Central memory CD8-positive, alpha-beta T cell (primary cell): ENCODE measurements at regions not wholly inside any gene's neighbourhood (a gene's known extent, or its start where the extent isn't known, plus 50 kb on each side); places are given as distances from the start of the nearest gene placed in this dataset.

Experiments
- ATAC-seq: fragments of 150-1000 bp; cut with Tn5 transposase; replicated peaks from 2 replicates; pipeline ENCODE4 v1.10.0; 2022; ENCODE audit warnings: mild to moderate bottlenecking, moderate FRiP score, moderate number of reproducible peaks; ENCODE audit not compliant: poor library complexity, severe bottlenecking; ENCODE audit errors: extremely low read depth
- DNase-seq, 2 donors: peaks; one replicate each; pipeline ENCODE4 v3.0.0; 2021; ENCODE audit warnings: low spot score in 2 of 2
- H3K27ac Mint-ChIP-seq: one replicate; pipeline ENCODE4 v1.8.0; 2022; ENCODE audit warnings: low read depth, mild to moderate bottlenecking, moderate library complexity, mixed read lengths
- H3K27me3 Mint-ChIP-seq: one replicate; pipeline ENCODE4 v1.8.0; 2022; ENCODE audit warnings: mixed read lengths
- H3K36me3 Mint-ChIP-seq: one replicate; pipeline ENCODE4 v1.8.0; 2022; ENCODE audit warnings: mild to moderate bottlenecking, moderate library complexity, mixed read lengths; ENCODE audit not compliant: insufficient read depth
- H3K4me1 Mint-ChIP-seq: one replicate; pipeline ENCODE4 v1.8.0; 2022; ENCODE audit warnings: mixed read lengths
- H3K4me3 Mint-ChIP-seq: one replicate; pipeline ENCODE4 v1.8.0; 2022; ENCODE audit warnings: mild to moderate bottlenecking, moderate library complexity, mixed read lengths
- H3K9me3 Mint-ChIP-seq: one replicate; pipeline ENCODE4 v1.8.0; 2022; ENCODE audit warnings: mixed read lengths

DNA sequence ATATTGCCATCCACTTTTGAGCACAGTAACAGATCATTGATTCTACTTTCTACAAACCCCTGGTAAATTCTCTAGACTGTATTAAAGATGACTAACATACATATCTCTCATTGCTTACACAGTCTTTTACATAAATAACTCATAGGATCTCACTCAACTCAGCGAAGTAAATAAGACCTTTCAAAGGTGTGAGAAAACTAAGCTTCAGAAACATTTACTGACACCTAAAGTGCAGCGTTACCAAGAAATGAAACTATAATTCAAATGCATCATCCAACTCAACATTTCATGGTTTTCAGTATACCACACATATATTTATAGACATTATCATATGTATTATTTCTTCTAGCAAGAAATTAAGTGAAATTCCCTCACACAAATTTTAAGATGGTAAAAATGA, 189.8 kb downstream of the METTL4 start:
- H3K4me3 Mint-ChIP-seq, result no peak overlapping the region
- peaks cover 49% of the 10 kb centered on the region for H3K27me3 Mint-ChIP-seq
- no peak for ATAC-seq
- no peaks in the 10 kb centered on the region for H3K9me3 Mint-ChIP-seq
- H3K27ac Mint-ChIP-seq, result no peak overlapping the region
- no peaks in the 10 kb centered on the region for H3K4me1 Mint-ChIP-seq
- DNase-seq, result no peak
- H3K36me3 Mint-ChIP-seq, result no peaks in the 10 kb centered on the region

DNA sequence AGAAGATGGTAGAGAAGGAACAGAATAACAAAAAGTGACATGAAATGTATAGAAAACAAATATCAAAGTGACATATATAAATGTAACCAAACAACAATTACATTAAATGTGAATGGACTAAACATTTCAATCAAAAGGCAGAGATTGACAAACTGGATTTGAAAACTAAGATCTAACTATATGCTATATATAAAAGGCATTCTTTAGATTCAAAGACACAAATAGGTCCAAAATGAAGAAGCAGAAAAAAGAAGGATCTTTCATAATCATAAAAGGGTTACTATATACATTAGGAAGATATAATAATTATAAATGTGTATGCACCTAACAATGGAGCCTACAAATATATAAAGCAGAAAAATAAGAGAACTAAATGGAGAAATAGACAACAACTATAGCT, 183.7 kb downstream of the METTL4 start:
- Mint-ChIP-seq H3K4me1 (no peaks in the 10 kb centered on the region), H3K27ac (no peak overlapping the region), H3K27me3 (peaks cover 6% of the 10 kb centered on the region), H3K4me3 (no peak overlapping the region), H3K36me3 (no peaks in the 10 kb centered on the region), H3K9me3 (no peaks in the 10 kb centered on the region)
- ATAC-seq, result no peak
- no peak for DNase-seq

DNA sequence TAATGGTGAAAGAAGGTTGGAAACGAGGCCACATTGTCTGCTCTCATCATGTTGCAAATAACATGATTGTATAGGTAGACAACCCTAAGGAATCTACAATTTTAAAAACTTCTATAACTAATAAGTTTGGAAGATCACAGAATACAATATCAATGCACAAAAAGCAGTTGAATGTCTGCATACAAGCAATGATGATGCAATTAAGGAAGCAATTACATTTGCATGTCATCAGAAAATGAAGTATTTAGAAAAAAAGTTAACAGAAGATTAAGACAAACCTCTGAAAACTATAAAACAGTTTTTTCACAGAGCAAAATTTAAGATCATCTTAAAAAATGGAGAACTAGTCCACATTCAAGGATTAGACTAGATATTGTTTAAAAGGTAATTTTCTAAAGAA, 181.1 kb downstream of the METTL4 start:
- DNase-seq, result no peak

DNA sequence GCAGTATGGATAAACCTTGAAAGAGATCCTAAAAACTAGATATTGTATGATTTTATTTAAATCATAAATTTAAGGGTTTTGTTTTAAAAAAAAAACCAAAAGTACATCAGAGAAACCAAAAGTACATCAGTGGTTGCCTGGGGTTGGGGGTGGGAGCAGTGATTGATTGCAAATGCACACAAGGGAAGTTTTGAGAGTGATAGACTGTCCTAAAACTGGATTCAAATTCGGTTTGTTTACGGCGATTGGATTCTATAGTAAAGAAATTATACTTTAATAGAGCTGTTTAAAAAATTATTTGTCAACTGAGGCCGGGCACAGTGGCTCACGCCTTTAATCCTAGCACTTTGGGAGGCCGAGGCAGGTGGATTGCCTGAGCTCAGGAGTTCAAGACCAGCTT, 179.8 kb downstream of the METTL4 start:
- Mint-ChIP-seq H3K27ac (no peak overlapping the region), H3K9me3 (no peaks in the 10 kb centered on the region), H3K4me1 (no peaks in the 10 kb centered on the region), H3K4me3 (no peak overlapping the region), H3K27me3 (peaks cover 20% of the 10 kb centered on the region), H3K36me3 (no peaks in the 10 kb centered on the region)
- ATAC-seq, result no peak
- no peak for DNase-seq

More for the DNA sequence above, 181.1 kb downstream of the METTL4 start:
- Mint-ChIP-seq H3K27ac (no peak overlapping the region), H3K27me3 (peaks cover 15% of the 10 kb centered on the region), H3K4me1 (no peaks in the 10 kb centered on the region), H3K9me3 (no peaks in the 10 kb centered on the region), H3K4me3 (no peak overlapping the region), H3K36me3 (no peaks in the 10 kb centered on the region)
- no peak for ATAC-seq

DNA sequence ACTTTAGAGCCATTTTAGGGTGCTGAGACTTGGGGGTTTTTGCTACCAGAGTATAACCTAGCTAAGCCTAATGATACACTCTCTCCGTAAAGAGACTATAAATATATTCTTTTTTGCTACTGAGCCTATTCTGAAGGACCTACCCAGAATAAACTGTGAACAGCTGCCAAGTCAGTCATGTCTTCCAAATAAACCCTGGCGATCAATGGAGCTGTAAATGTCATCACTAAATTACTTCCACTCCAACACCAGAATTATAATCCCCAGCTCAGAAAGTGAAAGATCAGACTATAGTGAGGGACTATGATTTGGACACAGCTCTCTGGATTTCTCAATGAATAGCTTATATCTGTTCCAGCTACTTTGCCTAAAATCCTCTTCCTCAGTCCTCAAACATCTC, 178.9 kb downstream of the METTL4 start:
- H3K27me3 Mint-ChIP-seq, result peaks cover 26% of the 10 kb centered on the region
- no peaks in the 10 kb centered on the region for H3K36me3 Mint-ChIP-seq
- no peak overlapping the region for H3K4me3 Mint-ChIP-seq
- H3K27ac Mint-ChIP-seq, result no peak overlapping the region
- ATAC-seq, result no peak
- H3K4me1 Mint-ChIP-seq, result no peaks in the 10 kb centered on the region
- no peaks in the 10 kb centered on the region for H3K9me3 Mint-ChIP-seq
- DNase-seq, result no peak

DNA sequence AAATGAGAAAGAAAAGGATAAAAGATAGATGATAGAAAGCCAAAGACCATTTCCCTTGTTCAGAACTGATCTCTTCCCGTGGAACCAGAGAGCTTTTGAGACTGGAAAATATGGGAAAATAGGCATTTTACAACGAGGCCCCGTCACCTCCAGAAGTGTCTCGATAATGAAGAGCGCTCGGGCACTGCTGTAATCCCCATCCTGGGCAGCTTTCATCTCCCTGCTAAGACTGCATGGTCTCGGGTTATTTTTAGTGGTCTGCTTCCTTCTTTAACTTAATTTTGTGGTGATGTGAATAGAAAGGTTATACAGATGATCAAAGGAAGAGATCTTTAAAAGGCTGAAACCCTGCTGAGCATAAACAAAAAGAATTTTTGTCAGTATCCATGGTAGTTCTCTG, 176.6 kb downstream of the METTL4 start:
- H3K4me3 Mint-ChIP-seq, result no peak overlapping the region
- peaks cover 41% of the 10 kb centered on the region for H3K27me3 Mint-ChIP-seq
- H3K36me3 Mint-ChIP-seq, result no peaks in the 10 kb centered on the region
- ATAC-seq (no peak), DNase-seq (no peak)
- no peaks in the 10 kb centered on the region for H3K9me3 Mint-ChIP-seq
- no peaks in the 10 kb centered on the region for H3K4me1 Mint-ChIP-seq
- no peak overlapping the region for H3K27ac Mint-ChIP-seq

DNA sequence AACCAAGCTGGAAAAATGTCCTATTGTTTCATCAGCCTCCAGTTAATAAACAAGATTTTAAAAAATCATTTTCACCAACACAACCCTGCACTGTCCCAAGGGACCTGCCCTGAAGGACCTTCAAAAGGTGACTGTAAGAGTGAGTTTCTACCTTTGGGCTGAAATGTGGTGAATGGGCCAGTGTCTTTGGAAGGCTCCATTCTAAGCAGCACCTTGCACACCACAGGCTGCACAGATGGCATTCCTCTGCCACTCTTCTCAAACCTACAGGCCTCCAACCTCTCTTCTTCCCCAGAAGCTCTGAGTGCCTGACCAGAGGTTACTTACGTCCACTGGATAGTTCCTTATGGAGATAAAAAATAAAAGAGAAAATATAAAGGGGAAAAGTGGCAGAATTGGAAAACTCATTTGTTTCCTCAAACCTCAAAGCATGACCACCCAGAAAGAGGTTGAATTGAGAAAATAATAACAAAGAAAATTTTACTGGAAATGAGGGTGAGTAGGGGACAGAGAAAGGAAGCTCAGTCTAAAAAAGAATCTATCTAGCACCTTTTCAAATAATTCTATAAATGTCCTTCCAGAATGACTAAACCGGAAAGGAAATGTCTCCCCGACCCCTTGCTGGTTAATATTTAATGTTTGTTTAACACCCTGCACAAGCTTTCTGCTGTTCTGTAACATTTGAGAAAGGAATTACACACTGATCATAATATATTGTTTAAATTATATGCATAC, 175.7 kb downstream of the METTL4 start:
- Mint-ChIP-seq H3K36me3 (no peaks in the 10 kb centered on the region), H3K27me3 (peaks cover 48% of the 10 kb centered on the region), H3K4me1 (no peaks in the 10 kb centered on the region), H3K27ac (no peak overlapping the region), H3K4me3 (no peak overlapping the region), H3K9me3 (no peaks in the 10 kb centered on the region)
- DNase-seq (no peak), ATAC-seq (no peak)

DNA sequence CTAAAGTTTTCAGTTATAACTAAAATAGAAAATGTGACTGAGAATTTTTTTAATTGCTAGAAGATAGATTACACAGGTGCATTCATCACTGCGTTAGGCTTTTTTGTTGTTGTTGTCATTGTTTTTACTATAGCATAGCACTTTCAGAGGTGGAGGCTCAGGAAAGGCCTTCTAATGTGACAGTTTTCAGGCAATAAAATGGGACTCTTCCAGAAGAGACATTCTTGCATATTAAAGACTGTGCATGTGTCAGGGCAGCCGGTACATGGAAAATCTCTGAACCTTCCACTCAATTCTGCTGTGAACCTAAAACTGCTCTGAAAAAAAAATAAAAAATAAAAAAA, 175.2 kb downstream of the METTL4 start:
- no peaks in the 10 kb centered on the region for H3K4me1 Mint-ChIP-seq
- ATAC-seq, result no peak
- H3K4me3 Mint-ChIP-seq, result no peak overlapping the region
- no peaks in the 10 kb centered on the region for H3K36me3 Mint-ChIP-seq
- peaks cover 54% of the 10 kb centered on the region for H3K27me3 Mint-ChIP-seq
- DNase-seq, result no peak
- no peaks in the 10 kb centered on the region for H3K9me3 Mint-ChIP-seq
- no peak overlapping the region for H3K27ac Mint-ChIP-seq

DNA sequence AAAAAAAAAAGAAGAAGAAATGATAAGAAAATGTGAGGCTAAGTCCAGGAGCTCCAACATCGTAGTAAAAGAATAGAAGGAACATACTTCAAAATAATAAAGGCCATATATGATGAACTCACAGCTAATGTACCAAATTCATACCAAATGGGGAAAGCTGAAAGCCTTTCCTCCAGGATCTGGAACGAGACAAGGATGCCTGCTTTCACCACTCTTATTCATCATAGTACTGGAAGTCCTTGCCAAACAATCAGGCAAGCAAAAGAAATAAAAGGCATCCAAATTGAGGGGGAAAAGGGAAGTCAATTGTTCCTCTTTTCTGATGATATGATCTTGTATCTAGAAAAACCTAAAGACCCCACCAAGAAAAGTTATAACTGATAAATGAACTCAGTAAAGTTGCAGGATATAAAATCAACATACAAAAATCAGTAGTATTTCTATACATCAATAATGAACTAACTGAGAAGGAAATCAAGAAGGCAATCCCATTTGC, 170.6 kb downstream of the METTL4 start:
- no peaks in the 10 kb centered on the region for H3K36me3 Mint-ChIP-seq
- DNase-seq (no peak), ATAC-seq (no peak)
- no peaks in the 10 kb centered on the region for H3K9me3 Mint-ChIP-seq
- no peak overlapping the region for H3K4me3 Mint-ChIP-seq
- H3K27me3 Mint-ChIP-seq, result peaks cover 51% of the 10 kb centered on the region
- no peak overlapping the region for H3K27ac Mint-ChIP-seq
- H3K4me1 Mint-ChIP-seq, result no peaks in the 10 kb centered on the region

DNA sequence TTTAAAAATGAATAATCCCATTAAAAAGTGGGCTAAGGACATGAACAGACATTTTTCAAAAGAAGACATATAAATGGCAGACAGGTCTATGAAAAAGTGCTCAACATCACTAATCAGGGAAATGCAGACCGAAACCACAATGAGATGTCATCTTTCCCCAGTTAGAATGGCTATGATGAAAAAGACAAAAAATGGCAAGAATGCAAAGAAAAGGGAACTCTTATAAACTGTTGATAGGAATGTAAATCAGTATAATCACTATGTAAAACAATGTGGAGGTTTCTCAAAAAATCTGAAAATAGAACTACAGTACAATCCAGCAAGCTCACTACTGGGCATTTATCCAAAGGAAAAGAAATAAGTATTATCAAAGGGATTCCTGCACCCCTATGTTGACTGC, 169.2 kb downstream of the METTL4 start:
- no peak overlapping the region for H3K4me3 Mint-ChIP-seq
- ATAC-seq, result no peak
- no peaks in the 10 kb centered on the region for H3K9me3 Mint-ChIP-seq
- H3K36me3 Mint-ChIP-seq, result no peaks in the 10 kb centered on the region
- H3K27me3 Mint-ChIP-seq, result peaks cover 45% of the 10 kb centered on the region
- no peak for DNase-seq
- H3K4me1 Mint-ChIP-seq, result no peaks in the 10 kb centered on the region
- no peak overlapping the region for H3K27ac Mint-ChIP-seq

DNA sequence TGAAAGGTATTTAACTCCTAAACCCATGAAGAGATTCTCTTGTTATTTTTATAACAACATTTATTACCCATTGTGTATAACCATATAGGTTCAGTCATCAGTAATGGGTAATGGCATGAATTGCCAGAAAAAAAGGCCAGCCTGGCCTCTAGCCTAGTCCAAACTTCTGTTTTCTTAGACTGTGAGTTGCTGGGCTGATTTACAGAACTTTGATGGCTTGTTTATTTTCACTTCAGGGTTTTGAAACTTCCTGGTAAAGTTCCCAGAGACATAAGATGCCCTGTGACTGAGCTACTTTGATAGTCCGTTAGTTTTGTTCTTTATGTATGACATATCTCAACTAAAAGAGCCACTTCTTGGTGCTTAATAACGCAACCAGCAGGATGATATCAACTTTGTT, 164.8 kb downstream of the METTL4 start:
- H3K36me3 Mint-ChIP-seq, result no peaks in the 10 kb centered on the region
- H3K27me3 Mint-ChIP-seq, result peaks cover 43% of the 10 kb centered on the region
- no peak overlapping the region for H3K4me3 Mint-ChIP-seq
- H3K9me3 Mint-ChIP-seq, result no peaks in the 10 kb centered on the region
- DNase-seq (no peak), ATAC-seq (no peak)
- H3K27ac Mint-ChIP-seq, result no peak overlapping the region
- no peaks in the 10 kb centered on the region for H3K4me1 Mint-ChIP-seq

DNA sequence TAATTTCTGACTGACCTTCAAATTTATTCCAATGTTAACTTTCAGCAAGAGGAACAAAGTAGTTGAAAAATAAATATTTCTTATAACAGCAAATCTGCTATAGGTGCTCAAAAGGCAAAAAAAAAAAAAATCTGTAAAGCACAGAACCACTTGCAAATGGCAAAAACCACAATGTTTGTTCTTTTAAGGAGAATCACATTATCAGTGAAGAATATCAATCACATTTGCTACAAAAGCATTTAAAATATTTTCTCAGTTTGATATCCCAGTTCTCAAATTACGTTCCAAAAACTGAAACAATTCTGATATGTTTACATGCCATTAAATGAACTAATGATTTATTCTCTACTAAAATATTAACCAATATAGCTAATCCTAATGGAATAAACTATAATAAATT, 163.3 kb downstream of the METTL4 start:
- no peaks in the 10 kb centered on the region for H3K9me3 Mint-ChIP-seq
- ATAC-seq, result no peak
- no peaks in the 10 kb centered on the region for H3K4me1 Mint-ChIP-seq
- no peak overlapping the region for H3K4me3 Mint-ChIP-seq
- H3K27ac Mint-ChIP-seq, result no peak overlapping the region
- DNase-seq, result no peak
- H3K36me3 Mint-ChIP-seq, result no peaks in the 10 kb centered on the region
- H3K27me3 Mint-ChIP-seq, result peaks cover 53% of the 10 kb centered on the region

DNA sequence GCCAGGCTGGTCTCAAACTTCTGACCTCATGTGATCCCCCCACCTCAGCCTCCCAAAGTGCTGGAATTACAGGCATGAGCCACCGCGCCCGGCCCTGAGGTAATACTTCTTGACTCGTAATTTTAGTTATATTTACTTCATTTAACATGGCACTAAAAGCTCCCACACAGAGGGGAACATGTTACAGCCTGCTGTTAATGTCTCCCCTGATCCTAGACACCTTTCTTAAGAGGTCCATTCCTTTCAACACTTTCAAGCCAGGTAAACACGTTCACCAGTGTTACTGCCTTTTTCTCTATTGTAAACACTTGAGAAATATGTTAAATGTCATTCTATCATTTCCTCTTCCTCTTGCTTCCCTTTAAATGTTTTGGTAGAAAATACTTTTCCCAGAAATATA, 161.4 kb downstream of the METTL4 start:
- DNase-seq (no peak), ATAC-seq (no peak)
- no peaks in the 10 kb centered on the region for H3K36me3 Mint-ChIP-seq
- peaks cover 63% of the 10 kb centered on the region for H3K27me3 Mint-ChIP-seq
- no peak overlapping the region for H3K4me3 Mint-ChIP-seq
- no peak overlapping the region for H3K27ac Mint-ChIP-seq
- H3K4me1 Mint-ChIP-seq, result no peaks in the 10 kb centered on the region
- H3K9me3 Mint-ChIP-seq, result no peaks in the 10 kb centered on the region
